GM18858 (cell line): ENCODE measurements at regions not wholly inside any gene's neighbourhood (a gene's known extent, or its start where the extent isn't known, plus 50 kb on each side); places are given as distances from the start of the nearest gene placed in this dataset.

Source experiments
- ATAC-seq: cut with Tn5 transposase; IDR thresholded peaks from one replicate; pipeline ENCODE4 v1.9.1; 2021; ENCODE audit not compliant: unreplicated experiment

- ATAC-seq = no peak
Observed at GRCh38 chr5:159777049-159777660, 139.1 kb upstream of the ADRA1B start.

- ATAC-seq = no peak
Observed at GRCh38 chr5:159779481-159779880, 136.8 kb upstream of the ADRA1B start.

- no peak for ATAC-seq
Observed at GRCh38 chr5:159780246-159780645, 136.0 kb upstream of the ADRA1B start.

GRCh38 chr5:159781626-159782157, 134.6 kb upstream of the ADRA1B start:
- ATAC-seq = no peak

DNA sequence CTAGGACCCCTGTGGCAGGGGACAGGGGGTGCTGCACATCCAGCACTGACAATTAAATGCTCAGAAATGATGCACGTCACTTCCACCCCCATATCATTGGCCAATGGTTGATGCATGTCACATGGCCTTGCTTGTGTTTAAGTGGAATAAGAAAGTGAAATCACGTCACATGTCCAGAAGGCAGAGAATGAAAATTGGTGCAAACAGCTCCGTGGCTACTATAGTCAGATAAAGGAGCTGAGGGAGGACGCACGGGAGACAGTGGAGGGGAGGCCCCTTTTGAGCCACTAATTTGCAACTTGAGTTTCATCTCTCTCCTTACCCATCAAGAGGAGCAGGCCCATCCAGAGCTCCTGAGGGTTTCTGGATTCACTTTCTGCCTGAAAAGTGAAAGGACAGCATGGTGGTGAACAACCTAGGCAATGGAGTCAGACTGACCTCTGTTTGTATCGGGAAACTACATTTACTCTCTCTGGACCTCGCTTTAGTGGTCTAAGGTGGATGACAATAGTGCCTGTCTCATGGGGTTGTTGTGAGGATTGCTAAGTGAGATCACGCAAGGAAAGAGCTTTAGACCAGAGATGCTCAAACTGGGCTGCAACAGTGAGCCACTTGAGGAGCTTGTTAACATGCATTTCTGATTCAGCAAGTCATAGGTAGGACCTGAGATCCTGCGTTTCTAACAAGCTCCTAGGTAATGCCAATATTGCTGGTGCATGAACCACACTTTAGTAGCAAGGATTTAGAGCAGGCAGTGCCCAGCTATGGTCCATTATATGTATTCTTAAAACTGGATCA, 133.9 kb upstream of the ADRA1B start:
- peak; percentile 57 for ATAC-seq

DNA sequence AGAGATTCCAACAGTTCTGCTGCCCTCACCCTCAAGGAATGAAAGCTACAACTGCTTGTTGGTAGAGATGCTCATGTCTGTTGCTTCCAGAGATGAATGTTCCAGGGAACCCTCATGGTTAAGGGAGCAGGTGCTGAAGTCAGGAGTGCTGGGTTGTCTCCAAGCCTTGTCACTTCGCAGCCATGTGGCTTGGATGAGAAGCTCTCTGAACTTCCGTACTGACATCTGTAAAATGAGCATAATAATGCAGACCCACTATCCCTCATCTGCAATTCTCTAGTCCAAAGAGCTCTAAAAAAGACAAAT, 133.3 kb upstream of the ADRA1B start:
- no peak for ATAC-seq

DNA sequence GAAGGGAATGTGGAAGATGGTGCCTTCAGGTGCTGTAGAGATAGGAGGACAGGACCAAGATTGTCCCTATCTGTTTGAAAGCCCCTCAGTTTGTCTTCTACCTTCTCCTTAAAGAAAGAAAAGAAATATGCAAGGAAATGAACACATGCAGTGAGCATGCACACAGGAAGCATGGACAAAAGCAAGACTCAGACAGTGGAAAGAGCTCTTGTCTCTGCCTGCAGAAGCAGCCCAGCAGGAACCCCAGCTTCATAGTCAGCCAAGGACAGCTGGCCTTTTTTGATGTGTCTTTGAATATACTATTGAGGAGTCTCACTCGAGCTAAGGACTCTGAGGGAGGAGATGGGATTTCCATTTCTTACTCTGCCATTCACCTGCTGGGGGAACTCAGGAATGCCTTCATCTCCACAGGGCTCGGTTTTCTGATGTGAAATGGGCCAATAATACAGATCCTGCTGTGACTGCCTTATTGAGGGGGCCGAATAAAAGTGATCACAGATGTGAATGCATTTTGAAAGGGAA, 132.5 kb upstream of the ADRA1B start:
- ATAC-seq = no peak

DNA sequence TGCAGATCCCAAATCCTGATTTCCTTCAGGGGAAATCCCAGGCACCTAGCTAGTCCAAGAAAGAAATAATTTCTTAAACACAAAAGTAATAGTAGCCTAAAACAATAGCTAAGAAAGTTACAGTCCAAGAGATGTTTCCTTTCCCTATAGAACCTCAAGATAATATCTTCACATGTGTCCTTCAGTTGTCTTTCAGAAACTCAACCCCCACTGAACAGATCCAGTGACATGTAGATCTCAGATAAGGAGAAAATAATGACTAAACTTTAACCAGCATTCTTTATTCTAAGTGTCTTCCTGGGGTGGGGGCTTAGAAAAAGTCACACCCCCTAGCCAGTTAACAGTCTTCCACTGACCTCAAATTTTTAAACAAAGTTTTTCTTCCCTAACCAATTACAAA, 131.3 kb upstream of the ADRA1B start:
- ATAC-seq = no peak

DNA sequence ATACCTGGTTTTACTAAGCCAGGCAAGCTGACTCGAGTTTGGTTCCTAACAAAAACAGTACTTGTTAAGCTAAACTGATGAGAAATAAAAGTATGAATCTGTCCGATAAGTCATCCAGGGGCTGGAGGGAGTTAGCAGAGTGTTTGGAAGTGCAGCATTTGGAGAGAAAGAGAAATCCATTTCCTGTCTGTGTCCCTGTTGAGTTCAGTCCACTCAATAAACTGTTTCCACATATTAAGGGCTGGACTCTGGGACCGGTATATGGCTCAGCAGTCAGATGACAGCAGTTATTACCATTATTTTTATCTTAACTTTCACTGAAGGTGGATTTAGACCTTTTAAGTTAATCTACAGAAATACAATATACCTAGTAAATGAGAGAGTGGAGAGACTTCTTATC, 130.6 kb upstream of the ADRA1B start:
- ATAC-seq = no peak

- ATAC-seq = no peak
Observed at GRCh38 chr5:159786201-159786600, 130.1 kb upstream of the ADRA1B start.

DNA sequence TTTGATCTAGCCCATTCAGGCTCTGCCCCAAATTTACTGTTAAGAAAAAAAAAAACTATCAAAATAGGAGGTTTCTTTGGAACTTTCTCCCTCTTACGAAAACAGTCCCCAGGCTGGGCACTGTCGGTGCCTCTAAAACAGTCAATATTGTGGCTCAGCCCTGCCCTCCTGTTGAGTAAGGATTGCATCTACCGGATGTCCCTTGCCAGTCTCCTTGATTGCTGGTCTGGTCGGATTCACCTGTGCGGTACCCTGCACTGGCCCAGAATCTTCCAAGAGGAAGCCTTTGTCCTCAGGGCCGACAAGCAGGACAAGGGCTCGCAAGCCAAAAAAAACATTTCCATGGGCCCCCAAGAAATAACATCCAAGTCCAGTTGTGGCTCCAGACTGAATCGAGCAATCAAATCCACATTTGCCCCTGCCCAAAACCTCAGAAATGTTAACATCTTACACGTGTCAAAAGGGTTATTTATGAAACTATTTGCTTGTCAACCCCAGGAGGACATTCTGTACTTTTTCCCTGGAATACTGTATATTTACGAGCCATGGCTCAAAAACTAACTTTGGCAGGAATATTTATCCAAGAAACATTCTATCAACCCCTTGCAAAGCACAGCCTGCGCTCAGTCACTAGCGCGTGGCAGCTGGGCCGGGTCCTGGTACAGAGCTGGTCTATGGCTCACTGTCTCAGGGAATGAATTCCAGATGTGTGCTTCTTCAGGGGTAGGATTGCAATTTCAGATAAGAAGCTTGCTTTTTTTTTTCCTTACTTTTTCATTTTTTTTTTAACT, 129.2 kb upstream of the ADRA1B start:
- ATAC-seq = no peak

- no peak for ATAC-seq
Observed at GRCh38 chr5:159787837-159788236, 128.4 kb upstream of the ADRA1B start.

DNA sequence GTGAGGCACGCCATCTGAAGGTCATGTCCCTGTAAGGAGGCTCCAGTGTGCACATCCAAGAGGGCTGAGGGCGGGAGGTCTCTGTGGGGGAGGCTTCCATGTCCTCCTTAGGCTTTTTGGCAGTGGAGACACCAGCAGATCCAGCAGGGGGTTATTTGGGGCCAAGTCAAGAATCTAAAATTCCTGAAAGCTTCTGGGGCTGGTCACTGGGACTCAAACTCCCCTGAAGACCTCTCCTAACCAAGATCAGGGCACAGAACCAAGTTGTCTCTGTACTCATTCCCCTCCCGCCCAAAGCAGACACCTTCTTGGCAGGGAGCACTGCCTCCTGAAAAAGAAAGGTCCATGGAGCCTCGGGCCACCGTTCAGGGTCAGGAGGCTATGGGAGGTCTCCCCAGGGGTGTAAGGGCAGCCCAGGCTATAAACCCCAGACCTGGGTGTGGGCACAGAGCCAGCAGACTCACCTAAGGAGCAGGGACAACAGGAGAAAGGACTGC, 127.4 kb upstream of the ADRA1B start:
- ATAC-seq = no peak

DNA sequence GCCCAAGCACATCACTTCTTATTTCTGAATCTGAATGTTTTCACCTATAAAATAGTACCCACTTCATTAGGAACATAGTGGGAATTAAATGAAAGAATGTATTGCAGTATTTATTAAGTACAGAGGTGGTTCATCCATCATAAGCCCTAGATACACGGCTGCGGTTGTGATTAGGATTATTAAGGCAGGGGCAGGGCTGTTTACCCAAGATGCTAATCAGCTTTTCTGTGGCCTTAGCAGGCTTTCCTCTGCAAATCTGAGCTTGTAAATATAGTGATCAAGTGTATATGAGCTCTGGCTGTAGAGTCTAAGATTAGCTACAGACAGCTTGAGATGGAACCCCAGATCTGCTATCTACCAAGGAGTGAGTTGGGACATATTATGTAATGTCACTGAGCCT, 124.1 kb upstream of the ADRA1B start:
- ATAC-seq = no peak

DNA sequence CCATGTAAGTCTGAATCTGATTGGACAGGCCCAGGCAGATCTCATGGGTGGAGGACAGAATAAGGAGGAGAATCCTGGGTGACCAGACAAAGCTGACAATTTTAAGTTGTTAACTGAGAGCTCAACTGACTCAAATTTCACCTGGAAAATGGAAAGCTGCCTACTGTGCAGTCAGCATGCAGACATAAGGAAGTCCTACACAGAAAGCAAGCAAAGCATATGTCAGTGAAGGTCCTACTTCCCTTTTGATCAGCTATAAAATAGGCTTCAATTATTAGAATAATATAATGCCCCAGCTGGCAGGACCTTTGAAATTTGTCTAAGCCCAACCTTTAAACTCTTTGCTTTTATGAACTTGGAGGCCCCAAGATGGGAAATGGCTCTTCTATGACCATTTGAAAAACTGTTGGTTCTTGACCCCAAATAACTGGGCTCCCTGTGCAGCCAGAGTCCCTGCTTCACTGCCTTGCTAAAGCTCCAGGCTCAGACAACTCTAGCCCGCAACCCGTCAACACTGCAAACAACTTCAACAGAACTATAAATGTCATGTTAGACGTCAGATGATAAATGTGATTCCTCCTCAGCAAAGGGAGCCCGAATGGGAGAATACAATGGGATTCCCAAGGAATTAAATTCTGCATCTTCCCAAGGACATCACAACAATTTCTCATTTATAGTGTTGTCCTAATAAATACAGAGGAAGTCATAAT, 118.9 kb upstream of the ADRA1B start:
- ATAC-seq = no peak

DNA sequence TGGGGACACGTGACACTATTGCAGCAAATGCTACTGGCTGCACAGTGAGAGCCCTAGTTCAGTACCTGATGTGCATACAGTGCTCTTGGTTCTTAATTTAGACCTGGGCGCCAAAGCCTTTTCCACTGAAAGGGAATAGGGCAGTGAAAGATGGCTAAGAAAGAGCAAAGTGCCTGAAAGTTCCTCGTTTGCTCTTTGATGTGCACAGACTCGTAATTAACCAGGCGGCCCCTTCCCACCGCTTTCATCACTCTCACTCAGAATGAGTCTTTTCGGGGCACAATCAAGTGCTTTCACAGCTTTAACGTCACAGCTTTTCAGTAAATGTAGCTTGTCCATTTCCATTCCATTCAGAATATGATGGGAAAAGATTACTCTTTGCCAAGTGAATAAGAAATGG, 116.6 kb upstream of the ADRA1B start:
- no peak for ATAC-seq

DNA sequence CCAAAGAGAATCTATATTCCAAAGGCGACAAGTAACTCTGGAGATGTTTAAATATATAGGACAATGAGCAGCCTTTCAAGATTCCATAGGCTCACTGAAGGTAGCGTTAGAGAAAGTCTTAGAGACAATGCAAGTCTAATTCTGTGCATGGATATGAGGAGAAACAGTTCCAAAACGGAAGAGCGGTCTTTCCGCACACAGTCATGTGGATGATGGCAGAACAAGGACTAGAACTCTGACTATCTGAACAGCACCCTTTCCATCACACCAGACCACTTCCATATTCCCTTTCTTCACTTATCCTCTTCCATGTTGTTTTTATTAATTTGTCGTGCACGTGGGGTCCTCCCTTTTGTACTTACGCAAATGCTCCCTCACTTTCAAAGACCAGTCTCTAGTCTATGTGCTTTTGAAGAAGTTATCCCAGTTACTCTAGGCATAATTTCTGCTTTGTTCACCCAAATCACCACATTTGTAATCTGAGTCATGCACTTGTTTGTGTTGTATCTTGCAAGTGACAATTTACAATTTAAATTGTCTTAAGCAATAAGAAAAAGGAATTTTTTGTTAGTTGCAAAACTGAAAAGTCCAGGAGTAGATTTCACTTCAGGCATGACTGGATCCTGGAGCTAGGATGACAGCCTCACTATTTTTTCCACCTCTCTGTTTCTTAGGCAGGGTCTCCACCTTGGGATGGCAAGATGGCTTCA, 116.0 kb upstream of the ADRA1B start:
- ATAC-seq = no peak

GRCh38 chr5:159801303-159801702, 115.0 kb upstream of the ADRA1B start:
- no peak for ATAC-seq

- ATAC-seq = no peak
Observed at GRCh38 chr5:159802661-159803060, 113.6 kb upstream of the ADRA1B start.

GRCh38 chr5:159804121-159804520, 112.2 kb upstream of the ADRA1B start:
- no peak for ATAC-seq
